ENCODE measurements at regions not wholly inside any gene's neighbourhood (a gene's known extent, or its start where the extent isn't known, plus 50 kb on each side); places are given as distances from the start of the nearest gene placed in this dataset.

DNA sequence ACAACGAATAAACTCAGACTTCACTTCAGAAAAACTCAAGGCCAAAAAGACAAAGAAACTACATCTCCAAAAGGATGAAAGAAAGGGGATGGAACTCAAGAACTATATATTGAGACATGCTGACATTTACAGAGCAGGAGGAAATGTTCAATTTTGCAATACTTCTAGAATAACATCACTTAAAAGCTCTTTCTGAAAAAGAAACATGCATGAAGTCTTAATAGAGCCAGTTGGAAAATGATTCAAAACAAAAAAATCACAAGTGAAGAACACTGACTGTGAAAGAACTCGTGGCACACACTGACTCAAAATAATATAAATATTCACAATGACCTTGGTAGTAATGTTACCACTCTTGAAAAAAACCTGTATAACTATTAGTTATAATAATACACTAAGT lies 267.8 kb upstream of the NREP start:
- BruUV-seq (replicated peaks) = no TSS peak
- no peak overlapping the region for H3K27ac Mint-ChIP-seq (ENCODE audit: unreplicated experiment)
- no peaks in the 10 kb centered on the region for H3K36me3 Mint-ChIP-seq (ENCODE audit: insufficient read depth, unreplicated experiment)
- no peaks in the 10 kb centered on the region for H3K27me3 Mint-ChIP-seq (ENCODE audit: insufficient read depth, unreplicated experiment)
- no peak for DNase-seq
- no peaks in the 10 kb centered on the region for H3K4me1 ChIP-seq
- no peak overlapping the region for H3K4me3 Mint-ChIP-seq (ENCODE audit: unreplicated experiment)
- TF ChIP-seq CTCF (IDR thresholded peaks at IDR 0.05; ENCODE audit: insufficient read depth in 1 of 2, low read depth in 1 of 2, low read length in 1 of 2, severe bottlenecking in 1 of 2, unreplicated experiment in 1 of 2) = no peak
- intact Hi-C loops (cut with micrococcal nuclease; ENCODE audit: unreplicated experiment) = no loop called here
- CTCF ChIA-PET = no interaction called here
- H3K27me3 ChIP-seq (replicated peaks; ENCODE audit: control insufficient read depth, insufficient read depth, low read length) = no peaks in the 10 kb centered on the region
- no peaks in the 10 kb centered on the region for H3K36me3 ChIP-seq (ENCODE audit: control insufficient read depth, insufficient read depth, low read length)
- H3K9me3 Mint-ChIP-seq (ENCODE audit: unreplicated experiment) = no peaks in the 10 kb centered on the region
- no peak overlapping the region for H3K4me3 ChIP-seq (ENCODE audit: low read depth, low read length)
- H3K9me3 ChIP-seq = no peaks in the 10 kb centered on the region
- no peaks in the 10 kb centered on the region for H3K4me1 Mint-ChIP-seq (ENCODE audit: low read depth, unreplicated experiment)
- POLR2A ChIA-PET = no interaction called here

DNA sequence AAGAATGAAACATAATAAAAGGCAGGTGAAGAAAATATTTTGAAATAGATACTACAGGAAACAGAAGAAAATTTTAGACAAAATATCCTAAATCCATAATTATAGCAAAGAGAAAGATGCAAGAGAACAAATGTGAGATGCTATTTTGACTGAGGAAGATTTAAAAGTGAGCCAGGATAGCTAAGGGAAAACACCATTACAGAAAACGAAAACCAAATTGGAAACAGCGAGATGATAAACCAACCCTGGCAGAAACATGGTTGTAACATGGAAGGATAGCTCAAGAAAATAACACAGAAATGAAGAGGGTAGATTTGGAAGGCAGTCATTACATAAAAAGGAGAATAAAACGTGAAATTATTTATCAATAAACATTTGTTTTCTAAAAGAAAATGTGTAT lies 267.2 kb upstream of the NREP start:
- Histone ChIP-seq H3K36me3 (ENCODE audit: control insufficient read depth, insufficient read depth, low read length) (no peaks in the 10 kb centered on the region), H3K4me3 (ENCODE audit: low read depth, low read length) (no peak overlapping the region), H3K4me1 (peaks cover 2% of the 10 kb centered on the region; the same call in 1 of the 2 replicates), H3K27me3 (replicated peaks; ENCODE audit: control insufficient read depth, insufficient read depth, low read length) (no peaks in the 10 kb centered on the region), H3K9me3 (no peaks in the 10 kb centered on the region)
- intact Hi-C loops (cut with micrococcal nuclease; ENCODE audit: unreplicated experiment) = no loop called here
- CTCF ChIA-PET = no interaction called here
- Mint-ChIP-seq H3K4me1 (ENCODE audit: low read depth, unreplicated experiment) (no peaks in the 10 kb centered on the region), H3K9me3 (ENCODE audit: unreplicated experiment) (no peaks in the 10 kb centered on the region), H3K36me3 (ENCODE audit: insufficient read depth, unreplicated experiment) (no peaks in the 10 kb centered on the region), H3K4me3 (ENCODE audit: unreplicated experiment) (no peak overlapping the region), H3K27me3 (ENCODE audit: insufficient read depth, unreplicated experiment) (no peaks in the 10 kb centered on the region), H3K27ac (ENCODE audit: unreplicated experiment) (no peak overlapping the region)
- DNase-seq = no peak
- BruUV-seq (replicated peaks) = no TSS peak
- no peak for TF ChIP-seq CTCF (IDR thresholded peaks at IDR 0.05; ENCODE audit: insufficient read depth in 1 of 2, low read depth in 1 of 2, low read length in 1 of 2, severe bottlenecking in 1 of 2, unreplicated experiment in 1 of 2)
- POLR2A ChIA-PET = no interaction called here

DNA sequence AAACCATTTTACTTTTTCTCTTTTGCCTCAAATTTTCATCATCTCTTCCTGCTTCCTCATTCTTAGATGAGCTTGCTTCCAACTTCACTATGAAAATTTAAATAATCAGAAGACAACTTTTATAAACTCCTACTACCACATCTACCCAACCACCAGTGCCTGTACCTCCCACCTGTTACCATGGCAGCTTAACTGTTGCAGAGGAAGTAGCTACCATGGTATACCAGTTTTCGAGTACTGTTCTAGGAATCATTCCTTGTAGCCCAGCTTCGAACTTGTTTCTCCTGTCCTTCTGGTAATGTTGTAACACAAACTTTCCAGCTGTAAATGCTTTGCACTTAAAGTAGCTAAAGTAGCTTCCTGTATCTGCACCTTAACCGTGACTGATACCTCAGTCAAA lies 266.8 kb upstream of the NREP start:
- no peaks in the 10 kb centered on the region for H3K36me3 ChIP-seq (ENCODE audit: control insufficient read depth, insufficient read depth, low read length)
- no peaks in the 10 kb centered on the region for H3K36me3 Mint-ChIP-seq (ENCODE audit: insufficient read depth, unreplicated experiment)
- ChIA-PET POLR2A (no interaction called here), CTCF (no interaction called here)
- no peaks in the 10 kb centered on the region for H3K4me1 Mint-ChIP-seq (ENCODE audit: low read depth, unreplicated experiment)
- no peaks in the 10 kb centered on the region for H3K27me3 Mint-ChIP-seq (ENCODE audit: insufficient read depth, unreplicated experiment)
- H3K4me3 ChIP-seq (ENCODE audit: low read depth, low read length) = no peak overlapping the region
- intact Hi-C loops (cut with micrococcal nuclease; ENCODE audit: unreplicated experiment) = no loop called here
- no peak for DNase-seq
- no peak overlapping the region for H3K27ac Mint-ChIP-seq (ENCODE audit: unreplicated experiment)
- no peak overlapping the region for H3K4me3 Mint-ChIP-seq (ENCODE audit: unreplicated experiment)
- BruUV-seq (replicated peaks) = no TSS peak
- H3K27me3 ChIP-seq (replicated peaks; ENCODE audit: control insufficient read depth, insufficient read depth, low read length) = no peaks in the 10 kb centered on the region
- H3K9me3 Mint-ChIP-seq (ENCODE audit: unreplicated experiment) = no peaks in the 10 kb centered on the region
- TF ChIP-seq CTCF (IDR thresholded peaks at IDR 0.05; ENCODE audit: insufficient read depth in 1 of 2, low read depth in 1 of 2, low read length in 1 of 2, severe bottlenecking in 1 of 2, unreplicated experiment in 1 of 2) = no peak
- H3K9me3 ChIP-seq = no peaks in the 10 kb centered on the region
- H3K4me1 ChIP-seq = peaks cover 7% of the 10 kb centered on the region; the same call in 1 of the 2 replicates

All from Caco-2 (cell line).